Muscle layer of colon (tissue), 2 donors: ENCODE measurements at regions not wholly inside any gene's neighbourhood (a gene's known extent, or its start where the extent isn't known, plus 50 kb on each side); places are given as distances from the start of the nearest gene placed in this dataset.
"Not testable (repeated sequence)": the region's sequence is repeated elsewhere in the genome, so short reads cannot be mapped to it uniquely, and the experiment has no call there.

Experiments
- H3K27ac ChIP-seq: one replicate; pipeline ENCODE4 v1.7.0; 2013; ENCODE audit warnings: low read depth, mild to moderate bottlenecking, low read length, moderate library complexity
- H3K27me3 ChIP-seq, 2 donors: one replicate each; pipeline ENCODE4 v1.7.0; 2013; ENCODE audit warnings: low read length in 2 of 2, mild to moderate bottlenecking in 2 of 2; ENCODE audit not compliant: insufficient read depth in 2 of 2, control insufficient read depth in 1 of 2
- H3K36me3 ChIP-seq: one replicate; pipeline ENCODE4 v1.7.0; 2013; ENCODE audit warnings: mild to moderate bottlenecking, low read length; ENCODE audit not compliant: insufficient read depth
- H3K4me1 ChIP-seq: one replicate; pipeline ENCODE4 v1.7.0; 2013; ENCODE audit warnings: mild to moderate bottlenecking, low read length; ENCODE audit not compliant: insufficient read depth
- H3K4me3 ChIP-seq, 2 donors: one replicate each; pipeline ENCODE4 v1.7.0; 2013; ENCODE audit warnings: low read length in 2 of 2, low read depth in 1 of 2, mild to moderate bottlenecking in 1 of 2, moderate library complexity in 1 of 2
- H3K9ac ChIP-seq: one replicate; pipeline ENCODE4 v1.7.0; 2013; ENCODE audit warnings: low read length
- H3K9me3 ChIP-seq: one replicate; pipeline ENCODE4 v1.7.0; 2013; ENCODE audit warnings: mild to moderate bottlenecking, low read length
- donor health status: abdominal sarcoma.
- donor health status: Adenocarcinoma of cecum.

DNA sequence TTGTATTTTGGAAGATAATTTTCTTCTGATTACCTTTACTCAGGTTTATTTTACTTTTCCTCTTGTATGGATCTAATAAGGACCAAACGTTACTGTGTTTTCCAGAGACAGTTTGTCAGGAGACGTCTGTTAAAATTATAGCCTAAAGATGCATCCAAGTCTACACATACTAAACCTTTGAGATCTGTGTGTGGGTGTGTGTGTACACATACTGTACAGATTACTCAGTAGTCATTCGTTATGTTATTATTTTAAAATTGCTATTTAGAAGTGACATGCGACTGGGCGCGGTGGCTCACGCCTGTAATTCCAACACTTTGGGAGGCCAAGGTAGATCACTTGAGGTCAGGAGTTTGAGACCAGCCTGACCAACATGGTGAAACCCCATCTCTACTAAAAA is 51.6 kb upstream of the CNTLN start:
- H3K4me3 ChIP-seq: no peak overlapping the region
- no peaks in the 10 kb centered on the region for H3K27me3 ChIP-seq
- no peak overlapping the region for H3K9ac ChIP-seq
- peaks cover 7% of the 10 kb centered on the region for H3K4me1 ChIP-seq
- no peaks in the 10 kb centered on the region for H3K9me3 ChIP-seq
- no peak overlapping the region for H3K27ac ChIP-seq
- H3K36me3 ChIP-seq: no peaks in the 10 kb centered on the region

- Histone ChIP-seq H3K27ac (no peak overlapping the region), H3K27me3 (no peaks in the 10 kb centered on the region), H3K36me3 (no peaks in the 10 kb centered on the region), H3K9ac (no peak overlapping the region), H3K4me3 (no peak overlapping the region), H3K9me3 (no peaks in the 10 kb centered on the region), H3K4me1 (peaks cover 7% of the 10 kb centered on the region)
Observed at GRCh38 chr9:17082343-17083064, 52.3 kb upstream of the CNTLN start.

DNA sequence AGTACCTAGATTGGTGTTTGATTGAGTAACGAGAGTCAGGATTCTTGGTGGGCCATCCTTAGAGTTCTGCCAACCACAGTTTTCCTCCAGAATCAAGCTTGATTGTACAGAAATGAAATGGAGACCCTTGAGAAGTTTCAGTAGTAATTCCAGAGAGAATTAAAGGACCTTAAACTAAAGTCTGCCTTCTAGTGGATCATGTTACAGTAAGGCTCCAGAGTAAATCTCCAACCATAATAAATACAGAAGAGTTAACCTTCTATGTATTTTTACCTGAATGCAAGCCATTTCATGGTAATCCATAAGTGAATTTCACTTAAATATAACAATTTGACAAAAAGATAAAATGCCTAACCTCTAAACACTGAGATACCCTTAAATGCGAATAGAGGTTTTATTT is 53.0 kb upstream of the CNTLN start:
- no peak overlapping the region for H3K9ac ChIP-seq
- no peak overlapping the region for H3K4me3 ChIP-seq
- H3K9me3 ChIP-seq: no peaks in the 10 kb centered on the region
- no peak overlapping the region for H3K27ac ChIP-seq
- peaks cover 7% of the 10 kb centered on the region for H3K4me1 ChIP-seq
- no peaks in the 10 kb centered on the region for H3K27me3 ChIP-seq
- no peaks in the 10 kb centered on the region for H3K36me3 ChIP-seq

DNA sequence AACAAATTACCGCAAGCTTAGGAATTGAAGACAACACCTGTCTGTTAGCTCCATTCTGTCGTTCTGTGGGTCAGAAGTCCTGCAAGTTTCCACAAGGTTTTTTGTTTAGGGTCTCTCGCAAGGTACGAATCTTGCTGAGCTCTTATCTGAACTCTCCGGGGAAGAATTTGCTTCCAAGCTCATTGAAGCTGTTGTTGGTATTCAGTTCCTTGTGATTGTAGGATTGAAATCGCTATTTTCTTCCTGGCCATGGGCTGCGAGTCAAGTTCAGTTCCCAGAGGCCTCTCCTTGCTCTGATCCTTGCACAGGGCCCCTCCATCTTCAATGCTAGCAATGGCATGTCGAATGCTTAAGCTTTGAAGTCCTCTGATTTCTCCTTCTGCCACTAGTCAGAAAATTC is 53.5 kb upstream of the CNTLN start:
- no peaks in the 10 kb centered on the region for H3K36me3 ChIP-seq
- H3K4me1 ChIP-seq: peaks cover 7% of the 10 kb centered on the region
- no peak overlapping the region for H3K27ac ChIP-seq
- no peaks in the 10 kb centered on the region for H3K27me3 ChIP-seq
- no peaks in the 10 kb centered on the region for H3K9me3 ChIP-seq
- H3K9ac ChIP-seq: no peak overlapping the region
- H3K4me3 ChIP-seq: no peak overlapping the region

DNA sequence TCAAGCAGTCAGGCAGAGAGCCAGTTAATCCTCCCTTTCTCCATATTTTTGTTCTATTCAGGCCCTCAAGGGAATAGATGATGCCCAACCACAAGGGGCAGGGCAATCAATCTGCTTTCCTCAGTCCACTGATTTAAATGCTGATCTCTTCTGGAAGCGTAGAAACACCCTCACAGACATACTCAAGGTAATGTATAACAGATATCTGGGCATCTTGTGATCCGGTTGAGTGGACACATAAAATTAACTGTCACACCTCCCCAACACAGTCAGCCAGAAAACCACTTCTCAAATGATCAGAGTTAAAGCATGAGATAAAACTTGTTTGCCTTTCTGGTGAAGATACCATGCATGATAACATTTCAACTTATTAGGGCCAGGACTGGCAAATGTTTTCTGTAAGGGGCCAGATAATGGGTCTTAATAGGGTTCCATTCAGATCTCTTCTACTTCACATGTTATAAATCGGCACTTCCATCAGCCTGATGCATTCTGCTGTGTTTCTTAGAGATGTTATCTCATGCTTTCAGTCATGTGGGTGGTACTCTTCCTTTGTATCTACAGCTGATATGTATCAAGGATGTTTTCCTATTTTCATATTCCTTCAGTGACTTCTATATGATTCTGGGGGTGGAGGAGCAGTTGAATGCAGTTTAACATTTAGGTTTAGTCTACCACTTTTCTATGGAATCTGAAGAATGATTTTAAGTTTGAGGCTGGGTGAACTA is 58.9 kb upstream of the CNTLN start:
- Histone ChIP-seq H3K9ac (no peak overlapping the region), H3K9me3 (no peaks in the 10 kb centered on the region), H3K4me1 (no peaks in the 10 kb centered on the region), H3K27me3 (no peaks in the 10 kb centered on the region), H3K27ac (no peak overlapping the region), H3K36me3 (no peaks in the 10 kb centered on the region), H3K4me3 (no peak overlapping the region)

- Histone ChIP-seq H3K36me3 (no peaks in the 10 kb centered on the region), H3K9me3 (no peaks in the 10 kb centered on the region), H3K27me3 (no peaks in the 10 kb centered on the region), H3K4me3 (no peak overlapping the region), H3K27ac (no peak overlapping the region), H3K9ac (no peak overlapping the region), H3K4me1 (no peaks in the 10 kb centered on the region)
Observed at GRCh38 chr9:17075146-17075757, 59.6 kb upstream of the CNTLN start.

- H3K4me3 ChIP-seq, H3K4me1 ChIP-seq, H3K9ac ChIP-seq, H3K27ac ChIP-seq, H3K9me3 ChIP-seq, H3K36me3 ChIP-seq, H3K27me3 ChIP-seq: not testable (repeated sequence)
Observed at GRCh38 chr9:17072563-17072962, 62.3 kb upstream of the CNTLN start.

DNA sequence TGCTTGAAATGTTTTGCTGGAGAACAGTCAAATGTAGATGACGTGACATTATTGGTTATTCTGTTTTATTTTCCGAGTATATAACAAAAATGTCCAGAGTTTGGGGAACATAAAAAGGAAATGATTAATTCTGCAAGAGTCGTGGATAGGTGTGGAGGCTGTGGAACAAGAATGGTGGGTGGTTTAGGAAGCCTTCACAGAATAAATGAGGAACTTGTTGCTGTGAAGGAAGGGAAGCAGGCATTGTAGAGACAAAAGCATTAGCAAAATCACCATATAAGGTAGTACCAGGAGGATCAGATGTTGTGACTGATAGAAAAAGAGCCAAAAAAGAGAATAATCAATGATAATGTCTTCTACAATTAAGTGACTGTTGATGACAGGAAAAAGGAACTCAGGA is 66.2 kb upstream of the CNTLN start:
- Histone ChIP-seq H3K4me3 (no peak overlapping the region), H3K27ac (no peak overlapping the region), H3K9ac (no peak overlapping the region), H3K4me1 (no peaks in the 10 kb centered on the region), H3K9me3 (no peaks in the 10 kb centered on the region), H3K27me3 (no peaks in the 10 kb centered on the region), H3K36me3 (no peaks in the 10 kb centered on the region)

GRCh38 chr9:17065062-17065461 is 69.8 kb upstream of the CNTLN start:
- H3K9me3 ChIP-seq: no peaks in the 10 kb centered on the region
- no peak overlapping the region for H3K27ac ChIP-seq
- no peak overlapping the region for H3K4me3 ChIP-seq
- no peaks in the 10 kb centered on the region for H3K36me3 ChIP-seq
- no peaks in the 10 kb centered on the region for H3K27me3 ChIP-seq
- H3K4me1 ChIP-seq: no peaks in the 10 kb centered on the region
- no peak overlapping the region for H3K9ac ChIP-seq

DNA sequence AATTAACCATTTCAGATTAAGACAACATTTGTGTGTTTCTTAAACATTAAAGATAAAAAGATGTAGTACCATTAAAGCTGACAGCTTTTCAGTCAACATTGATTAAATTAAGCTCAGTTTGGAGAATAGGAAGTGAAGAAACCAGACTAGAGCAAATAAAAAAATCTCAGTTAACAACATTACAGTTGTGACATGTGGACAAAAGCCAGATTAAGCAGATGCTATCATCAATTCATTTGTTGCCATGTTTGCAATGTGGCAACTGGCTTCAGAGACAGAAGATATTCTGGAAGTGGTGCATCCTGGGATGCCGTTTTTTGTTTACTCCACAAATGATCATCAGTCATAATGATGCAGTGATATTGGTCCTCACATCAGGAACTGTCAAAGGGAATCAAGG is 70.3 kb upstream of the CNTLN start:
- H3K36me3 ChIP-seq: no peaks in the 10 kb centered on the region
- H3K9me3 ChIP-seq: no peaks in the 10 kb centered on the region
- no peak overlapping the region for H3K4me3 ChIP-seq
- no peaks in the 10 kb centered on the region for H3K27me3 ChIP-seq
- H3K4me1 ChIP-seq: no peaks in the 10 kb centered on the region
- no peak overlapping the region for H3K9ac ChIP-seq
- no peak overlapping the region for H3K27ac ChIP-seq

DNA sequence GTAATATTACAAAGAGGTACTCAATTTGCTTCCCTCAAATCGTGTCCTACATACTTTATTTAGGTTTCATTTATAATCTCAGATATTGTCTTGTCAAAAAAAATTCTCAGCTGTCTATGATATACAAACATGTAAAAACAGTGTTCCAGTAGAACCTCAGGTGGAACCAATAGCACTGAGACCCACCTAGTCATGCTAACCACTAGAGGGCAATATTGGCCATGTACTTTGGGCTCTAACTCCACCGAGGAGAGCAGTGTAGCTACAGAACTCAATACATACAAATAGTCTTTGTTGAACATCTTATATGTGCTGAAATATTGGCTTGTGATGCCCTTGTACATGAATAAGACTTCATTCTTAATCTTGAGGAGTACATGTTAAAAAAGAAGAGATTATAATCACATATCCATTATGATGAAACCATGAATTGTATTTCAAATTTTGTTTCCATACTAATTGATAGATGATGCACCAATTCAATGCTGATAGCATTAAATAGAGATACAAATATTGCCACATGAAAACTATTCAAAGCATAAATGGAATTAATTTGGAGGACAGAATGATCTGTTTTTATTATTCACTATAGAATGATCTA is 71.2 kb upstream of the CNTLN start:
- no peak overlapping the region for H3K27ac ChIP-seq
- no peaks in the 10 kb centered on the region for H3K9me3 ChIP-seq
- no peak overlapping the region for H3K4me3 ChIP-seq
- H3K9ac ChIP-seq: no peak overlapping the region
- H3K36me3 ChIP-seq: no peaks in the 10 kb centered on the region
- H3K27me3 ChIP-seq: no peaks in the 10 kb centered on the region
- no peaks in the 10 kb centered on the region for H3K4me1 ChIP-seq
